Cerebellar cortex (tissue), 1 donor: ENCODE measurements at regions not wholly inside any gene's neighbourhood (a gene's known extent, or its start where the extent isn't known, plus 50 kb on each side); places are given as distances from the start of the nearest gene placed in this dataset.
"Not testable (repeated sequence)": the region's sequence is repeated elsewhere in the genome, so short reads cannot be mapped to it uniquely, and the experiment has no call there.

ENCODE experiments used
- DNase-seq: peaks from one replicate; pipeline ENCODE4 v3.0.0-alpha.2; 2015; ENCODE audit warnings: low spot score

- DNase-seq: no peak
Observed at GRCh38 chr5:68067291-68067690, 148.3 kb upstream of the PIK3R1 start.

- no peak for DNase-seq
Observed at GRCh38 chr5:68066277-68066955, 149.1 kb upstream of the PIK3R1 start.

GRCh38 chr5:68065321-68065720 is 150.2 kb upstream of the PIK3R1 start:
- not testable (repeated sequence) for DNase-seq

- no peak for DNase-seq
Observed at GRCh38 chr5:68060382-68060781, 155.2 kb upstream of the PIK3R1 start.

- no peak for DNase-seq
Observed at GRCh38 chr5:68057191-68057590, 158.4 kb upstream of the PIK3R1 start.

GRCh38 chr5:68055686-68056085 is 159.9 kb upstream of the PIK3R1 start:
- no peak for DNase-seq

- no peak for DNase-seq
Observed at GRCh38 chr5:68054638-68055037, 160.9 kb upstream of the PIK3R1 start.

- no peak for DNase-seq
Observed at GRCh38 chr5:68053202-68053601, 162.4 kb upstream of the PIK3R1 start.

GRCh38 chr5:68049053-68049713 is 166.4 kb upstream of the PIK3R1 start:
- DNase-seq: no peak

GRCh38 chr5:68048516-68048915 is 167.0 kb upstream of the PIK3R1 start:
- no peak for DNase-seq

- DNase-seq: not testable (repeated sequence)
Observed at GRCh38 chr5:68048054-68048453, 167.5 kb upstream of the PIK3R1 start.

- DNase-seq: no peak
Observed at GRCh38 chr5:68047035-68047434, 168.5 kb upstream of the PIK3R1 start.

GRCh38 chr5:68046445-68046844 is 169.1 kb upstream of the PIK3R1 start:
- DNase-seq: no peak

GRCh38 chr5:68041293-68041692 is 174.3 kb upstream of the PIK3R1 start:
- DNase-seq: no peak

GRCh38 chr5:68037546-68037945 is 178.0 kb upstream of the PIK3R1 start:
- no peak for DNase-seq

GRCh38 chr5:68033961-68034571 is 181.5 kb upstream of the PIK3R1 start:
- no peak for DNase-seq

GRCh38 chr5:68033029-68033428 is 182.5 kb upstream of the PIK3R1 start:
- no peak for DNase-seq

- DNase-seq: no peak
Observed at GRCh38 chr5:68032216-68032762, 183.3 kb upstream of the PIK3R1 start.

- no peak for DNase-seq
Observed at GRCh38 chr5:68028131-68028727, 187.3 kb upstream of the PIK3R1 start.

GRCh38 chr5:68027519-68027918 is 188.0 kb upstream of the PIK3R1 start:
- no peak for DNase-seq

- DNase-seq: no peak
Observed at GRCh38 chr5:68026092-68026885, 189.3 kb upstream of the PIK3R1 start.

GRCh38 chr5:68024426-68024825 is 191.1 kb upstream of the PIK3R1 start:
- no peak for DNase-seq
